HG02852 (cell line): ENCODE measurements at regions not wholly inside any gene's neighbourhood (a gene's known extent, or its start where the extent isn't known, plus 50 kb on each side); places are given as distances from the start of the nearest gene placed in this dataset.

Experiments
- ATAC-seq: cut with Tn5 transposase; IDR thresholded peaks from one replicate; pipeline ENCODE4 v1.9.1; 2021; ENCODE audit warnings: mild to moderate bottlenecking, moderate library complexity; ENCODE audit not compliant: unreplicated experiment

- no peak for ATAC-seq
Observed at GRCh38 chr20:52411611-52412010, 220.0 kb upstream of the ZFP64 start.

GRCh38 chr20:52410731-52411234 lies 219.2 kb upstream of the ZFP64 start:
- ATAC-seq, result no peak

- no peak for ATAC-seq
Observed at GRCh38 chr20:52410182-52410647, 218.6 kb upstream of the ZFP64 start.

GRCh38 chr20:52405986-52406385 lies 214.4 kb upstream of the ZFP64 start:
- no peak for ATAC-seq

- ATAC-seq, result peak; percentile 45
Observed at GRCh38 chr20:52405417-52405816, 213.8 kb upstream of the ZFP64 start.

GRCh38 chr20:52404671-52405070 lies 213.1 kb upstream of the ZFP64 start:
- no peak for ATAC-seq

DNA sequence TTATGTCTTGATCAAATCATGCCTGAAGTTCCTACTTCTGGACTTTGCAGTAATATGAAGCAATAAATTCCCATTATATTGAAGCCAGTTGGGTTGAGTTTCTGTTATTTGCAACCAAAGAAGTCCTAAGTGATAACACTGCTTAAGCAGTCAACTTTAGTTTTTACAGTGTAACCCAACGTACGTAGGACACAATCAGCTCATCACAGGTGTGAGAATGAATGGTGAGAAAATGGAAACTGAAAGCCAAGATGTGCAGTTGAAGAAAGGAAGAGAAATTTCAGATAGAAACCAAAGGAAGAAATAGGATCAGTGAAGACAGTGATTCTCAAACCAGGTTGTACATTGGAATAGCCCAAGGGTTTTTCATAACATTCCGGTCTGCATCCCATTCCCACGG lies 211.4 kb upstream of the ZFP64 start:
- no peak for ATAC-seq

GRCh38 chr20:52402514-52402913 lies 210.9 kb upstream of the ZFP64 start:
- no peak for ATAC-seq

GRCh38 chr20:52401431-52401830 lies 209.9 kb upstream of the ZFP64 start:
- ATAC-seq, result no peak

DNA sequence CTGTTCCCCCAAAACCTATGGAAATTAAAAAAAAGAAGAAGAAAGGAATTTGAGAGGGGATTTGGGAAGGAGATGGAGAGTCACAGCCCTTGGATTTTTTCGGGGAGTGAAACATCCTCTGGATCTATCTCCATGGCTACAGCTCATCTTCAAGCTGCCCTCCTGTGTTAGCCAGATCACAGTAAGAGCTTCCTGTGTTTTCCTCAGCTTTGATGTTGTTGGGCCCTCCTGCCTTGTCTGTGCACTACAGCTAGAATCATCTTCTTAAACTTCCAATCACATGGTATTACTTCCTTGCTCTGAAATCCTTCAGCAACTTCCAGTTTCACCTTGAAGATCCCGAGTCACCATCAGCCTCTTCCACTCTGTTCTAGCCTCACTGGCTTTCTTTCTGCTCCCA lies 207.8 kb upstream of the ZFP64 start:
- no peak for ATAC-seq

DNA sequence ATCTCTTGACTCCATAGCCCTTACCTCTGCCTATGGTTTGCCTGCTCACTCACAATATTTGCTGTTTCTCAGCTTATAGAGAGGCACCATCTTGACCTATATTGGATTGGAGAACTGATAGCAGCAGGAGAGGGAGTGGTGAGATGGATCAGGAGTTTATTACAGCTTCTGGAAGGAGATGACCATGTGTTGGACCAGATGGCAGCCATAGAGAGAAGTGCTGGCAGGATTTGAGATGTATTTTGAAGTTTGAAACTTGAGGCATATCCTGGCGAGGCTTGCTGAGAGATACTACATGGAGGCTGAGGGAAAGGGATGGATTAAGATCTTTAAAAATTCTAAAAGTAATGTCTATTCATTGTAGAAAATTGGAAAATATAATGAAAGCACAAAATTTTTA lies 198.0 kb upstream of the ZFP64 start:
- ATAC-seq, result no peak

- no peak for ATAC-seq
Observed at GRCh38 chr20:52383995-52384621, 192.5 kb upstream of the ZFP64 start.

GRCh38 chr20:52382933-52383332 lies 191.4 kb upstream of the ZFP64 start:
- ATAC-seq, result no peak

DNA sequence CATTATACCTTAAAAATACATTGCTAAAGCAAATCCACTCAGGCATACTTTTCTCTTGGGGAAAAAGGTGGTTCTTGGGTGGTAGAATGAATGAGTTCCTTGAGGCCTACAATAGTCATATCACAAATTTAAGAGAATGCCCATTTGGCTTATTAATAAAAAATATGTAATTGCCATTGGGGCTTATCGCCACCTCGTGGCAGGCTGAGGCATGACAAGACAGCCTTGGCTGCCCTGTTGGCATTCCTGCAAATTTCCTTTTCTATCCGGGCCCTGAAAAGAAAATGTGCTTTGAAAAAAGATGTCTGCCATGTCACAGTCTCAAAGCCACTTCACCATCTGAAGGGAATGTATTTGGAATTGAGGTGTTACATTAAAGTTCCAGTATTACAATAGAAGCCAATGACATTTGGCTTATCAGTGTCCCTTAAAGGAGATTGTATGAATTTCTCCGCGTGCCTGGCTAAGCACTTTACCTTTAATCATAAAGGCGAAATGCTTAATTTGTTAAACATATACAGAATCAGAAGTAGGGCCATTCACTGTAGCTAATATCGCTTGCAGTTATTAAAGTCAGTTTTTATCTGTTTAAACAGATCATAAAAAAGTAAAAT lies 188.3 kb upstream of the ZFP64 start:
- no peak for ATAC-seq

DNA sequence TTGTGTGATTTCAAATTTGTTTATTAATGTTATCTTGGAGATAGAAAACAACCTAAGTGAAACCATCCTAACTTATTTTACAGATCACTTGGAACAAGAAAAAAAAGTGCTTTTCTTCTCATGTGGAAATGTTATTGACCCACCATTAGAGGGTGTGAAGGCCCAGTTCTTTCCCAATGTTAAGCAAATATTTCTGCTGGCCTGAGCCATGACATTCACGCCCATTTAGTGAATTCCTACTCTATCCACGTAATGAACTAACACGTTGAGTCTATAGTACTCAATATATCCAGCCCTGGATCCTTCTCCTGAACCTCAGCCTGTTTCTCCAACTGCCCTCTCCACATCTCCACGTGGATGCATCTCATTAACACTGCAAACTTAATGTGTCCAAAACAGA lies 180.6 kb upstream of the ZFP64 start:
- no peak for ATAC-seq

GRCh38 chr20:52365688-52366087 lies 174.1 kb upstream of the ZFP64 start:
- no peak for ATAC-seq

GRCh38 chr20:52364405-52364804 lies 172.8 kb upstream of the ZFP64 start:
- ATAC-seq, result no peak

DNA sequence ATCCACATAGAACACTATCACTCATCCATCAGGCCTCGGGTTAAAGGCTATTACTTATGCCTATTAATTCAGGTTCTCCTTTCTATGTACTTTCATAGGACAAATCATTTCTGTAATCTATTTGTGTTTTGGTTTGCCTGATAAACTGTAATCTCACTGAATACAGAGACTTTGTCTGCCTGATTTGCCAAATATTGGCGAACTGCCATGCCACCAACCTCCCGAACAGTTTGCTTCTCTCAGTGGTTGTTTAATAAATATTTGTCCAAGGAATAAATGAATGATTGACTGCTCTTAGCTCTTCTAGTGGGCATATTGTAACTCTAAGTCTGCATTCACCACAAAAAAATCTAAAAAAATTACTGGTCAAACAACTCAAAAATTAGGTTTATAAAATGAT lies 170.1 kb upstream of the ZFP64 start:
- no peak for ATAC-seq

DNA sequence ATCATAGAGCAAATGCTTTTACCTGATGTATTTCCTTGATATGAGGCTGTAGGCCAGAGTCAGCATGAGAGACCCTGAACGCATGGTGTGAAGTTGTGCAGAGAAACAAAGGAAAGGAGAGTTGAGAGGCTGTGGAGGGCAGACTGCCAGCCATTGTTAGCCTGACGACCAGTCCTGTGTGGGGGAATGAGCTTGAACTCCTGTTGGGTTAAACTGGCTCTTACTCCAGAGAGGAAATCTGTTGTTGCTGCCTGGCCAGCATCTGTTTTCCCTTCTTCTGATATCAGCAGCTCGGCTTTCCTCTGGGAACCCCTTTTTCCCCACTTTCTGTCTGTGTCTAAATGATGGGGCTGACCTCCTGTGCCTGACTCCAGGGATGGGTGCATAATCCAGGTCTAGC lies 158.2 kb upstream of the ZFP64 start:
- no peak for ATAC-seq

DNA sequence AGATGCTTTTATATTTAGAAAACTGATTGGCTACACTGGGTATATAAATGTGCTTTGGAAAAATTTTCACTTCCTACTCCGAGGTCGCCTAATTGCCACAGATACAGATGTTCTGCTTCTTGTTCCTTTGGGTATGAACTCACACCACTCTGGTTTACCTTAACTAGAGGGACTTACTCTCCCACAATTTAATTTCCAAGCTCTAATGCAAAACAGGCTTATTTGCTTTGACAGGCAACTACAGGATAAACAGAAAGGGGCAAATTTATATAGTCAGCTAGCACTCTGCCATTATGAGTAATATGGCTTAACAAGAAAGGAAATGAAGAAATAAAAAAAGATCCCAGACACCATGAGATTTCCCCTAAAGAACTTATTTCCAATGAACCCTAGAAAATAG lies 156.9 kb upstream of the ZFP64 start:
- ATAC-seq, result no peak

DNA sequence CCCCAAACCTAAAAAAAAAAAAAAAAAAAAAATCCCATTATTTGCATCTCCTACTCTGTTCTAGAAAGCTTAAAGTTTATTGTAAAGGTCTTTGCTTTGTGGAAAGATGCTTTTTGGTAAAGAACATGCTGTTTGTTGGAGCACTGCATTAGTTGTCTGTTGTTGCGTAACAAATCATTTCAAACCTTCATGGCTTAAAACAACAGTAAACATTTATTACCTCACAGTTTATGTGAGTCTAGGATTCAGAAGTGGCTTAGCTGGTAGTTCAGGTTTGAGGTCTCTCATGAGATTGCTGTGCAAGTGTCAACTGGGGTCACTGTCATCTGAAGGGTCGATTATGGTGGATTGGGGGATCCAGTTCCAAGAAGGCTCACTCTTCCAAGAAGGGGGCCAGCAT lies 155.2 kb upstream of the ZFP64 start:
- no peak for ATAC-seq

GRCh38 chr20:52342913-52343312 lies 151.3 kb upstream of the ZFP64 start:
- no peak for ATAC-seq
